HG03520 (cell line): ENCODE measurements at regions not wholly inside any gene's neighbourhood (a gene's known extent, or its start where the extent isn't known, plus 50 kb on each side); places are given as distances from the start of the nearest gene placed in this dataset.
"Not testable (repeated sequence)": the region's sequence is repeated elsewhere in the genome, so short reads cannot be mapped to it uniquely, and the experiment has no call there.

Experiments
- ATAC-seq: cut with Tn5 transposase; IDR thresholded peaks from one replicate; pipeline ENCODE4 v1.9.1; 2021; ENCODE audit warnings: mild to moderate bottlenecking, moderate library complexity; ENCODE audit not compliant: unreplicated experiment

DNA sequence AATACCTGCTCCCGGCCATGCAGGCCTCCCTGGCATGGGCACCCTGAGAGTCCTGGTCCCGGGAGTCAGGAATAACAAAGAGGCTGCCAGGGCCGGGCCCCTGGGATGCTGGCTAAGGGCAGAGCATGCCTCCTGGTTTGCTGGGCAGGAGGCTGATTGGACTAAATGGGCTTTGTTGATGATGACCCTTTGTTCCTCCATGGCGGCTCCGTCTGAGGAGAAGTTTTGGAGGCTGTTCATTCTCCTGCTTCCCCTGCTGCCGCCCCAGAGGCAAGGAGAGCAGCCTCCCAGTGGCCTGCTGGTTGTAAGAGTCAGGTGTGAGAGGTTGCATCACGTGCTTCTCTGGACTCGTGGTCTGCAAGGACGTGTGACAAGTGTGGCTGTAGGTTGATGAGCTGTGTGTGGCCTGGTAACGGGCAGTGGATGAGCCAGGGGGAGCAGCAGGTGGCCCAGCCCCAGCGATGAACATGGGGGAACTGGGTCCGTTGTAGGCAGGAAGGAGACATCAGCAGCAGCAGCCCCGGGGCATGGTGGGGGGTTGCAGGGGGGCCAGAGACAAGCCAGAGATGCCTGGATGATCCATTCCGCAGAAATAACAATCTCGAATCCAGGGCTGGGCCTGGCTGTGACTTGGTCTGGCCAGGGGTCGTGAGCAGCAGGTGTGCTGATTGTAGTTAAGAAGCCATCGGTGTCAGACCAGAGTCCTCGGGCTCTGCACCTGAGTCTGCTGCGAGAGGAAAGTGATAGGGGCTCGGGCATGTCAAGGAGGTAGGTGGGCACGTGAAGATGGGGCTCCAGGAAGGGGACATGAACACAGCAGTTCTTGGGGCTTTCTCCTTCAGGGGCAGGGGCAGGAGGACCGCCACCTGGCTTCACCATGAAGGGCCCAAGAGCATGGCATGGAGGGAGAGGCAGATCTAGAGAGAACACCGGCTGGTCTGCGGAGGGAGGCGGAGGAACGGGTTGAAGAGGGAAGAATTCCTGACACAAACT lies 101.4 kb downstream of the TNFRSF13B start:
- no peak for ATAC-seq

GRCh38 chr17:16869531-16870252 lies 102.2 kb downstream of the TNFRSF13B start:
- ATAC-seq, result not testable (repeated sequence)

- not testable (repeated sequence) for ATAC-seq
Observed at GRCh38 chr17:16868616-16869015, 103.3 kb downstream of the TNFRSF13B start.

GRCh38 chr17:16867545-16867944 lies 104.4 kb downstream of the TNFRSF13B start:
- not testable (repeated sequence) for ATAC-seq

- not testable (repeated sequence) for ATAC-seq
Observed at GRCh38 chr17:16866841-16867240, 105.1 kb downstream of the TNFRSF13B start.

DNA sequence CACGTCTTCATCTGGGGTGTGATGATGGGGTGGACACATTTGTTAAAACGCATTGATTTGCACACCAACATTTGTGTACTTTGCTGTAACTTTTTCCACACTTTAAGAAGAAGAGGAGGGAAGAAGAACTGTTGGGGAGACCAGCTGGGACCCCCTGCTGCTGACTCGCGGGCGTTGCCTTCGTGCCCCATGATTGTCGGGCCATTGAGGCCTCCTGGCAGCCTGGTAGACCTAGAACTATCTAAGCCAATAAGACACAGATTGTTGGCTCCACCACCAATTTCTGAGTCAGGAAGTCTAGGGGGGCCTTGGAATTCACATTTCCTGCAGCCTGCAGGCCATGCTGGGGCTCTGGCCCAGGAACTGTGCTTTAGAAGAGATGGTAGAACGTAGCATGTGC lies 105.5 kb downstream of the TNFRSF13B start:
- ATAC-seq, result no peak

DNA sequence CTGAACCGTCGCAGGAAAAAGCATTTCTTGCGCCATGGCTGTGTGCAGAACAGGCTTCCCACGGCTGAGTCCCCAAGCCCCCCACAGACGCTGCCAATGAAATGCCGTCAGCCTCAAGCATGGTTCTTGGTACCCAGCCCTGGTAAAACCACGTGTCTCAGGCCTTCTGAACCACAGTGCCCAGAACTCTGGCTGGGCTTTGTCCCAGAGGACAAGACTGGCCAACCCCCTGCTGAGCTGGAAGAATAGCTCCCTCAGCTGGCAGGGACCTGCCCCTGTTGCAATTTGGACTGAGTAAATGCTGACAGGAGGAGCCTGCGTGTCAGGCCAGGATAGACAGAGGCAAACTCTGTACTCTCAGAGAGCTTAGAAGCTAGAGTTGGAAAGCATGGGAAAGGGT lies 106.2 kb downstream of the TNFRSF13B start:
- not testable (repeated sequence) for ATAC-seq

DNA sequence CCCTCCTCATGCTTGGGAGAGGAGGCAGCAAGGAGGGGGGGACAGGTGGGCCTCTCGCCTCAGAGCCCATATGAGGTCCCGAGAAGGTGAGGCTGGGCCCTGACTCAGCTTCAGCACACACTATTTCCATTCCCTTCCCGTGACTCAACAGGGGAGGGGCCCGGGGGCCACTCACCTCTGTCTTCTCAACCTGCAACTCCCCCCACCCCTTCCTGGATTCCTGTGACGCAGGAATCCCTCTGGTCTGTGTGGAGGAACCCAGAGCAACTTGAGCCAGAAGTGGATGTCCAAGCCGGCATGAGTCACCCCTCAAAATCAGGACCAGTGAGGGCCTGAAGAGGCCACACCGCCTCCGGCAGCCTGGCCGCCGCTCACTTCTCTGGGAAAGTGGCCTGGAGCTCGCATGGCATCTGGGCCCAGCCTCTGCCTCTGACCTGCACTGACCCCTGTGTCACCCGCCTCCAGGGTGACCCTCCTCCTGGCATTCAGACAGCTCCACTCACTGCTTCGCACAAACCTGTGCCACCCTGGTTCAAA lies 106.8 kb downstream of the TNFRSF13B start:
- not testable (repeated sequence) for ATAC-seq

DNA sequence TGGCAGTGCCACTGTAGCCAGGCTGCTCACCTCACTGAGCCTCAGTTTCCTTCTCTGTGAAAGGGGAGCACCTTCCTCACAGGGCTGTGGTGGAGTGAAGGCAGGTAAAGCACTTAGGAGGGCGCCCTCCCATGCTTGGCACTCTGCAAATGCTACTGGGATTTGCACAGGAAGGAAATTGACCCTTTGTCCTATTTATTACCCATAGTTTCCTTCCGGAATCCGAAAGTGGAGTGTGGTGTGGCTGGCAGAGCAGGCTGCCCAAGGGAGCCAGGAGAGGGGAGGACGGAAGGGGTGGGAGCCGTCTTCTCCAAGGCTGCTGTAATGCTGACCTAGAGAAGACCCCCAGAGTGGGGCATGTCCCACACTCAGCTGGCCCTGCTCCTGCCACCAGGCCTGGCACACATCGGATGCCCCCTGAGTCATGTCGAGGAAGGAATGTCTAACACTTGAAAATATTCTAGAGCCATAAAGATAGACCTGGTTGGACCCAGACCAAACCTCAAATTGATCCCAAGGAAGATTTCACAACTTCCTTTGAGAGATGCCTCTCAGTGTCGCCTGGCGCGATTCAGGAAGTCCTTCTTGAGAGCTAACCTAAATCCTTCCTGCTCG lies 107.3 kb downstream of the TNFRSF13B start:
- ATAC-seq, result not testable (repeated sequence)

GRCh38 chr17:16861152-16861551 lies 110.8 kb downstream of the TNFRSF13B start:
- ATAC-seq, result not testable (repeated sequence)

GRCh38 chr17:16860467-16860866 lies 111.5 kb downstream of the TNFRSF13B start:
- ATAC-seq, result not testable (repeated sequence)

- not testable (repeated sequence) for ATAC-seq
Observed at GRCh38 chr17:16859515-16859914, 112.4 kb downstream of the TNFRSF13B start.

DNA sequence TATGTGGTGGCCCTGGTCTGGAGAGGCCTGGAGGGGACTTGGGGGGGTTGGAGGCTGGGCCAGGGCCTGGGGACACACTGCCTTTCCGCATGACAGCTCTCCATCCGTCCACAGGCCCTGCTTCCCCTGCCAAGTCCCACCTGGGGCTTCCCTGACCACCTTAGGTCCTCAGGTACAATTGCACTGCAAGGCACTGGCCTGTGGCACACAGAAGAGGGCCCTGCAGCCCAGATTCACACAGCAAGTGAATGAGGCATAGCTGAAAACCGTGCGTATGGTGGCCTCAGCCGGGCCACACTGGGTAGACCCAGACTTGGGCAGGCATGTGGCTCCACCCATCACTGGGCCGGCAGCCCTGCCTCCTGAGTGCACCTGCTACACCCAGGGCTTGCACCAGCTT lies 114.2 kb downstream of the TNFRSF13B start:
- not testable (repeated sequence) for ATAC-seq

DNA sequence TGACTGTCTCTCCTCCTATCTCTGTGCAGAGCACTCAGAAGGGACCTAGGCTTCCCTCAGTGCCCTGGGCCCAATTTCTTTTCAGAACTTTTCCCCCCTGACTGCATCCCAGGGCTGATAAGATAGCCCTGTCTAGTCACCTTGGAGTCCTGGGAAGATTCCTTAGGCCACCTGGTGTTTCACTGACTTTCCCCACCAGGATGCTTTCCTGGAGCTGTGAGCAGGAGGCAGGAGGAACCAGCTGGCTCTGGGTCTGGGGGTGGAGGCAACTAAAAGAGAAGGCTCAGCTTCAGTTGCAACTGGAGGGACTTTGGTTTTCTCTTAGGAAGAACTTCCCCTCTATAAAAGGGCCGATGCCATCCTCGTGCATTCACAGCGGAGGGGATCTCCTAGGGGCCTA lies 115.1 kb downstream of the TNFRSF13B start:
- not testable (repeated sequence) for ATAC-seq

DNA sequence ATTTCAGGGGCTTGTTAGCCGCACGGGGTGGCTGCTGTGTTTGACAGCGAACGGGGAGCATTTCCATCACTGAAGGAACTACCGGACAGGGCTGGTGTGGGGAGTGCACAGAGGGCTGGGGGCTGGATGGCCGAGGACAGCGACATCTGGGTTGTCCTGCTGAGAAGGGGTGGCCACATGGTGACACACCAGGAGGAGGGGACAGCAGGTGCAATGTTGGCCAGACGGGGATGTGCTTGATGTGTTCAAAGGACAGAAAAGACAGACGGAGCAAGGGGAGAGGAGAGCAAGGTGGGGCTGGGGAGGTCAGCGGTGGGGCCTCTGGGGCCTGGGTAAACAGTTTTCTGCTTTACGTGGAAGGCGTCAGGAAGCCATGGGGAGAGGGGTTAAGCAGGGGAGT lies 115.7 kb downstream of the TNFRSF13B start:
- not testable (repeated sequence) for ATAC-seq

DNA sequence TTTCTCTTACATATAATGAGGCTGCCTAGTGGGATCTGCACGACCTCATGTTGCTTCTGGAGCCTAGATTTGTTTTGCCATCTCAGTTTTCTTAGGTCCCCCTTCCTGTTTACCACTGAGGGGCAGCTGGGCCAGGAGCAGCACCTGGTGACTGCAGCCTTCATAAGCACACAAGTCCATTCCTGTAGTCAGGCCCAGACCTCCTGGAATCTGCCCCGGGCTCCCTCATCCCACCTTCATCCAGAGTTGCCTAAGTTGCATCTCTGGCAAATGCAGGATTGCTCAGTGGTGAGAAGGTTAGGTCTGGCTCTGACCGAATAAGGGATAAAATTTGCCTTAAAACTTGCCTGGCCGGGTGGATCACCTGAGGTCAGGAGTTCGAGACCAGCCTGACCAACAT lies 117.3 kb downstream of the TNFRSF13B start:
- not testable (repeated sequence) for ATAC-seq

GRCh38 chr17:16853661-16854320 lies 118.1 kb downstream of the TNFRSF13B start:
- ATAC-seq, result no peak

- ATAC-seq, result not testable (repeated sequence)
Observed at GRCh38 chr17:16849861-16850260, 122.1 kb downstream of the TNFRSF13B start.

DNA sequence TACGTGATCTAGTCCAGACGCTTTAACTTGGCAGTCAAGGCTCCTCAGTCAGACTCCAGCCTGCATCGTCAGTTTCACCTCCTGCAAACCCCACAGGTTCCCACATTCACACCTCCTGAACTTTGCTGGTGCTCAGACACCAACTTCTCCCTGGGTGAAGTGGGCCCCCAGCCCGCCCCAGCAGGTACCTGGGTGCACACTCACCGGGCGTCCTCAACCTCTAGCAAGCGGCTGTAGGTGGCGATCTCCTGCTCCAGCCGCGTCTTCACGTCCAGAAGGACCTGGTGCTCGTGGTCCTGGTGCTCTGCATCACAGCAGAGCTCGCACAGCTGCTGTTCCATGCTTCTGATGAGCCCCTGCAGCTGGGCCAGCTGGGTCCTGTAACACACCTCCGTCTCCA lies 122.9 kb downstream of the TNFRSF13B start:
- not testable (repeated sequence) for ATAC-seq

DNA sequence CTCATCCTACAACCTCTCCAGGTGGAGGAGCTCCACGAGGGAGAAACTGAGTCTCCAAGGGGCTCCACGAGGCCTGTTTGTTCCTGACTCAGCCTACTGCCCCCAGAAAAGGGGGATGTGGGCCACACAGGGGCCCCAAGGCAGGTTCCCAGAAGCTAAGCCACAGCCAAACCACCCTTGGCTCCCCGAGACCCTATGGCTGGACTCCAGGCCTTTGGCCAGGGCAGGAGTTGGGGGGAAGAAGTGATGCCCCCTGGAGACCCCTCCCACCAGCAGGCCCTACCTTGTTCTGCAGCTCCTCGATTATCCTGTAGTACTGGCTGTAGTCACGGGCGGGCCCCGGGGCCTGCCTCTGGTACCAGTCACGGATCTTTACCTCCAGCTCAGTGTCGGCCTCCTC lies 126.8 kb downstream of the TNFRSF13B start:
- ATAC-seq, result not testable (repeated sequence)
